MCF 10A (cell line): ENCODE measurements at regions not wholly inside any gene's neighbourhood (a gene's known extent, or its start where the extent isn't known, plus 50 kb on each side); places are given as distances from the start of the nearest gene placed in this dataset.

ENCODE experiments used
- BruUV-seq: library from RNA; stranded (reverse); fragments of 400-500 nt; replicated peaks from 2 replicates; lab custom pipeline; 2021; lab: Mats Ljungman, UMichigan
- CTCF ChIA-PET: fragments of 300-600 bp; sonication (Branson Sonifier 250); formaldehyde crosslinking; extraction: SDS; loops from one replicate; lab custom pipeline; 2021; ENCODE audit warnings: antibody characterized with exemption, inconsistent platforms; lab: Yijun Ruan, JAX
- POLR2A ChIA-PET: fragments of 300-600, 350-650 bp; sonication (Branson Sonifier 250); formaldehyde crosslinking; extraction: SDS; loops from one replicate; lab custom pipeline; 2020; ENCODE audit warnings: antibody characterized with exemption, inconsistent platforms; lab: Yijun Ruan, JAX
- DNase-seq: peaks from one replicate; pipeline ENCODE4 v3.0.0-alpha.2; 2018; ENCODE audit not compliant: unreplicated experiment
- H3K27ac Mint-ChIP-seq: one replicate; pipeline ENCODE4 v1.8.0; 2022; ENCODE audit warnings: mild to moderate bottlenecking, low read depth, mixed read lengths; ENCODE audit not compliant: unreplicated experiment
- H3K27me3 Mint-ChIP-seq: one replicate; pipeline ENCODE4 v1.8.0; 2022; ENCODE audit warnings: mixed read lengths; ENCODE audit not compliant: insufficient read depth, unreplicated experiment
- H3K36me3 Mint-ChIP-seq: one replicate; pipeline ENCODE4 v1.8.0; 2022; ENCODE audit warnings: mild to moderate bottlenecking, moderate library complexity, mixed read lengths; ENCODE audit not compliant: insufficient read depth, unreplicated experiment
- H3K4me1 Mint-ChIP-seq: one replicate; pipeline ENCODE4 v1.8.0; 2022; ENCODE audit warnings: mixed read lengths; ENCODE audit not compliant: insufficient read depth, unreplicated experiment
- H3K4me3 Mint-ChIP-seq: one replicate; pipeline ENCODE4 v1.8.0; 2022; ENCODE audit warnings: mild to moderate bottlenecking, moderate library complexity, mixed read lengths; ENCODE audit not compliant: unreplicated experiment
- H3K9me3 Mint-ChIP-seq: one replicate; pipeline ENCODE4 v1.8.0; 2022; ENCODE audit warnings: mixed read lengths; ENCODE audit not compliant: unreplicated experiment
- intact Hi-C: fragments of 100-400 bp; cut with micrococcal nuclease; formaldehyde crosslinking; loops from 2 replicates; pipeline ENCODE4 v1.14.1; 2022
- TF ChIP-seq, protein P1 (sequence below): fragments of 200-600 bp; IDR thresholded peaks from one replicate; pipeline ENCODE4 v1.8.0; 2022; ENCODE audit warnings: antibody characterized with exemption, mild to moderate bottlenecking; ENCODE audit not compliant: unreplicated experiment

DNA sequence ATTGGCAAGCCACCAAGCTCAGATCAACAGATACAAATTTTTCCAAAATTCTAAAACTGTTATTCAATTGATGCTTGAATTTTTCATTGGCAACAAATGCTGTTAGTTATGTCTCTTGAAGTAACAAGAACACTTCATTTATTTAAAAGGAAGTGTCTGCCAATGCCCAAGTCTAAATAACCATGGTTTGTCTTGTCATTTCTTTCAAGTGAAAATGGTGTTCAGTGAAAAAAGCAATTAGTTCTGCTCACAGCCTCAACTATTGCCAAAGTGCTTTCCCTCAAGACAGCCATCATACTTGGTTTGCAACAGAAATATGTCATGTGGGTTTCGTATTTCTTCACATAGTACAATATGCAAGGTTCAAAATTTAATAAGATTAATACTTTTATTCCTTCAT lies 312.6 kb upstream of the LMCD1 start:
- ChIA-PET POLR2A (no interaction called here), CTCF (no interaction called here)
- intact Hi-C loops: no loop called here
- BruUV-seq: no TSS peak
- DNase-seq: no peak
- Mint-ChIP-seq H3K36me3 (no peaks in the 10 kb centered on the region), H3K27ac (no peak overlapping the region), H3K27me3 (no peaks in the 10 kb centered on the region), H3K4me3 (no peak overlapping the region), H3K9me3 (peaks cover 22% of the 10 kb centered on the region), H3K4me1 (peaks cover 3% of the 10 kb centered on the region)
- TF ChIP-seq, protein P1, sequence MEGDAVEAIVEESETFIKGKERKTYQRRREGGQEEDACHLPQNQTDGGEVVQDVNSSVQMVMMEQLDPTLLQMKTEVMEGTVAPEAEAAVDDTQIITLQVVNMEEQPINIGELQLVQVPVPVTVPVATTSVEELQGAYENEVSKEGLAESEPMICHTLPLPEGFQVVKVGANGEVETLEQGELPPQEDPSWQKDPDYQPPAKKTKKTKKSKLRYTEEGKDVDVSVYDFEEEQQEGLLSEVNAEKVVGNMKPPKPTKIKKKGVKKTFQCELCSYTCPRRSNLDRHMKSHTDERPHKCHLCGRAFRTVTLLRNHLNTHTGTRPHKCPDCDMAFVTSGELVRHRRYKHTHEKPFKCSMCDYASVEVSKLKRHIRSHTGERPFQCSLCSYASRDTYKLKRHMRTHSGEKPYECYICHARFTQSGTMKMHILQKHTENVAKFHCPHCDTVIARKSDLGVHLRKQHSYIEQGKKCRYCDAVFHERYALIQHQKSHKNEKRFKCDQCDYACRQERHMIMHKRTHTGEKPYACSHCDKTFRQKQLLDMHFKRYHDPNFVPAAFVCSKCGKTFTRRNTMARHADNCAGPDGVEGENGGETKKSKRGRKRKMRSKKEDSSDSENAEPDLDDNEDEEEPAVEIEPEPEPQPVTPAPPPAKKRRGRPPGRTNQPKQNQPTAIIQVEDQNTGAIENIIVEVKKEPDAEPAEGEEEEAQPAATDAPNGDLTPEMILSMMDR: no peak

DNA sequence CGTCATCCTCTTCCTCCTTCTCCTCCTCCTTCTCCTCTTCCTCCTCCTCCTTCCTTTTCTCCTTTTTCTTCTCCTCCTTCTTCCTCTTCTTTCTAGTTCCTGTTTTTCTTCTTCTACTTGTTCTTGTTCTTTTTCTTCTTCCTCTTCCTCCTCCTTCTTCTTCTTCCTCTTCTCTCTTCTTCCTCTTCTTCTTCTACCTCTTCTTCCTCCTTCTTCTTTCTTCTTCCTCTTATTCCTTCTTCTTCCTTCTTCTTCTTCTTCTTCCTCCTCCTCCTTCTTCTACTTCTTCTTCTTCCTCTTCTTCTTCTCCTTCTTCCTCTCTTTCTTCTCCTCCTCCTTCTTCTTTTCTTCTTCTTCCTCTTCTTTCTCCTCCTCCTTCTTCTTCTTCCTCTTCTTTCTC lies 310.2 kb upstream of the LMCD1 start:
- Mint-ChIP-seq H3K27ac (no peak overlapping the region), H3K4me3 (no peak overlapping the region), H3K36me3 (no peaks in the 10 kb centered on the region), H3K27me3 (no peaks in the 10 kb centered on the region), H3K4me1 (no peaks in the 10 kb centered on the region), H3K9me3 (peaks cover 22% of the 10 kb centered on the region)
- BruUV-seq: no TSS peak
- POLR2A ChIA-PET: no interaction called here
- no peak for DNase-seq
- CTCF ChIA-PET: no interaction called here
- TF ChIP-seq, protein P1: no peak
- intact Hi-C loops: no loop called here

GRCh38 chr3:8197384-8197783 lies 304.2 kb upstream of the LMCD1 start:
- intact Hi-C loops: no loop called here
- no peak overlapping the region for H3K4me3 Mint-ChIP-seq
- no peaks in the 10 kb centered on the region for H3K4me1 Mint-ChIP-seq
- BruUV-seq: no TSS peak
- CTCF ChIA-PET: no interaction called here
- peaks cover 7% of the 10 kb centered on the region for H3K9me3 Mint-ChIP-seq
- no peak for DNase-seq
- no peak overlapping the region for H3K27ac Mint-ChIP-seq
- H3K36me3 Mint-ChIP-seq: no peaks in the 10 kb centered on the region
- TF ChIP-seq, protein P1: no peak
- H3K27me3 Mint-ChIP-seq: no peaks in the 10 kb centered on the region
- POLR2A ChIA-PET: interaction anchor here (0.8 kb wide), 1 partner anchor 41 kb away, joined by 3 read pairs; no protein-coding TSS in a partner anchor

DNA sequence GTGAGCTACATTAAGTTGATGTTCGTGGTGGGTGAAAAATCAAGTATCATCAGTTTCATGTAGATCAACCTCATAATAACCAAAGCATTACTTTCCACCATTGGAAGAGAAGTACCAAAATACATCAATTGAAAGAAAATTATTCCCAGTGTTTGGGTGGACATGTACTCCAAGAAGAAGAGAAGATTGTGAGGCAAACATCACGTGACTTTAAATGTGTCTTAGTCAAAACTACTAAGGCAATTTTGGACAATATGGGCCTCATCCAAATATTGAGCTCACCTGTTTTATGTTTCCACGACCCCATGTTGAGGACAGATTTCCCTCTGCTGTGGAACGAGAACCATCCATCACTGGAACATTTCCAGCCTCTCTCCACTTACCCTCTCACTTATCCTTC lies 303.0 kb upstream of the LMCD1 start:
- Mint-ChIP-seq H3K36me3 (no peaks in the 10 kb centered on the region), H3K4me1 (no peaks in the 10 kb centered on the region), H3K4me3 (no peak overlapping the region), H3K27me3 (no peaks in the 10 kb centered on the region), H3K27ac (no peak overlapping the region), H3K9me3 (no peaks in the 10 kb centered on the region)
- CTCF ChIA-PET: interaction anchor here (1.5 to 1.9 kb wide), 2 partner anchors 41 to 103 kb away, joined by 4 to 5 read pairs; no protein-coding TSS in a partner anchor
- POLR2A ChIA-PET: no interaction called here
- TF ChIP-seq, protein P1: no peak
- no peak for DNase-seq
- BruUV-seq: no TSS peak
- intact Hi-C loops: no loop called here
